Glutamatergic neuron (in vitro differentiated cells): ENCODE measurements at regions not wholly inside any gene's neighbourhood (a gene's known extent, or its start where the extent isn't known, plus 50 kb on each side); places are given as distances from the start of the nearest gene placed in this dataset.

Experiments
- DNase-seq: peaks from one replicate; pipeline ENCODE4 v3.0.0; 2022
- H3K27ac Mint-ChIP-seq: one replicate; pipeline ENCODE4 v1.8.0; 2020; ENCODE audit warnings: mild to moderate bottlenecking, mixed read lengths, inconsistent platforms; ENCODE audit not compliant: unreplicated experiment
- H3K27me3 Mint-ChIP-seq: one replicate; pipeline ENCODE4 v1.8.0; 2020; ENCODE audit warnings: mild to moderate bottlenecking, moderate library complexity, mixed read lengths, inconsistent platforms; ENCODE audit not compliant: unreplicated experiment
- H3K36me3 Mint-ChIP-seq: one replicate; pipeline ENCODE4 v1.8.0; 2020; ENCODE audit warnings: mild to moderate bottlenecking, mixed read lengths, inconsistent platforms; ENCODE audit not compliant: unreplicated experiment
- H3K4me1 Mint-ChIP-seq: one replicate; pipeline ENCODE4 v1.8.0; 2020; ENCODE audit warnings: mild to moderate bottlenecking, low read depth, mixed read lengths, inconsistent platforms; ENCODE audit not compliant: unreplicated experiment
- H3K4me3 Mint-ChIP-seq: one replicate; pipeline ENCODE4 v1.8.0; 2020; ENCODE audit warnings: mild to moderate bottlenecking, mixed read lengths, inconsistent platforms; ENCODE audit not compliant: unreplicated experiment
- H3K9me3 Mint-ChIP-seq: one replicate; pipeline ENCODE4 v1.8.0; 2020; ENCODE audit warnings: mild to moderate bottlenecking, moderate library complexity, mixed read lengths, inconsistent platforms; ENCODE audit not compliant: unreplicated experiment
- TF ChIP-seq, protein P1 (sequence below): fragments of 200-600 bp; sonication (generic); IDR thresholded peaks from one replicate; pipeline ENCODE4 v1.5.0; 2021; ENCODE audit not compliant: partially characterized antibody, unreplicated experiment

DNA sequence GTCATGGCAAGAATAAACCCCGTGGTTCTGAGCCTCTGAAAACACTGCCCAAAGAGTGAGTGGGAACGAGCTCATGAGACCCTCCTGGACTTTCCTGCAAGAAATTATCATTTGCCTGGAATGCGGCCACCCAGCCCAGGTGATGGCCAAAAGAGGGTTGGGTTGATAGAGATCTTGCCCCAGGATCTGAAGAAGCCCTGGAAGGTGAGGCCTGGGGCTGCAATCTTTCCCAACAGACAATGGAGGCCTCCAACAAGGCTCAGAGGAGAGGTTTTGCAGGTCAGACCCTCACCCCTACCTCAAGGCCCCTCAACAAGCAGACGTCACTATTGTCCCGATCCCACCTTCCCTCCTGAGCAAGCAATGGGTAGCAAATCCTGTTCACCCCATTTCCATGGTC is 106.0 kb upstream of the SOD1 start:
- Mint-ChIP-seq H3K4me1 (peaks cover 13% of the 10 kb centered on the region), H3K9me3 (peaks cover 2% of the 10 kb centered on the region), H3K27me3 (peaks cover 2% of the 10 kb centered on the region), H3K27ac (no peak overlapping the region), H3K4me3 (no peak overlapping the region), H3K36me3 (no peaks in the 10 kb centered on the region)
- DNase-seq, result no peak
- TF ChIP-seq, protein P1, sequence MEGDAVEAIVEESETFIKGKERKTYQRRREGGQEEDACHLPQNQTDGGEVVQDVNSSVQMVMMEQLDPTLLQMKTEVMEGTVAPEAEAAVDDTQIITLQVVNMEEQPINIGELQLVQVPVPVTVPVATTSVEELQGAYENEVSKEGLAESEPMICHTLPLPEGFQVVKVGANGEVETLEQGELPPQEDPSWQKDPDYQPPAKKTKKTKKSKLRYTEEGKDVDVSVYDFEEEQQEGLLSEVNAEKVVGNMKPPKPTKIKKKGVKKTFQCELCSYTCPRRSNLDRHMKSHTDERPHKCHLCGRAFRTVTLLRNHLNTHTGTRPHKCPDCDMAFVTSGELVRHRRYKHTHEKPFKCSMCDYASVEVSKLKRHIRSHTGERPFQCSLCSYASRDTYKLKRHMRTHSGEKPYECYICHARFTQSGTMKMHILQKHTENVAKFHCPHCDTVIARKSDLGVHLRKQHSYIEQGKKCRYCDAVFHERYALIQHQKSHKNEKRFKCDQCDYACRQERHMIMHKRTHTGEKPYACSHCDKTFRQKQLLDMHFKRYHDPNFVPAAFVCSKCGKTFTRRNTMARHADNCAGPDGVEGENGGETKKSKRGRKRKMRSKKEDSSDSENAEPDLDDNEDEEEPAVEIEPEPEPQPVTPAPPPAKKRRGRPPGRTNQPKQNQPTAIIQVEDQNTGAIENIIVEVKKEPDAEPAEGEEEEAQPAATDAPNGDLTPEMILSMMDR, result no peak

DNA sequence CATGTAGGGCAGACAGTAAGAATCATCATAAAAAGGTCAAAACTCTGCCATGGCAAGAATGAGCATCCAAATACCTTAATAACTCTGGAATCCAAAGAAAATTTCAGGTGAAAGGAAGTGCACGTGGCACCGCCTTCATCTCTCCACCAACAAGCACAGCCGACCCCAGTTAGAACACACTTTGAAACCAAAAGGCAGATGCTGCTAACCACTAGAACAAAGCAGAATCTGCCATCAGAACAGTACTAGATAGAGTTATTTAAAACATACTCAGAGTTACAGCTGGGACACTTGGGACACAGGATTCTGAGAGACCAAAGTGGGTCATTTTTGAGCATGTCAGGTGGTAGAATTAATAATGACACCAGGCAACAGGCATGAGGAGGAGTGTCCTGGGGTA is 106.7 kb upstream of the SOD1 start:
- Mint-ChIP-seq H3K4me1 (peaks cover 13% of the 10 kb centered on the region), H3K9me3 (peaks cover 2% of the 10 kb centered on the region), H3K4me3 (no peak overlapping the region), H3K27ac (no peak overlapping the region), H3K36me3 (no peaks in the 10 kb centered on the region), H3K27me3 (peaks cover 2% of the 10 kb centered on the region)
- DNase-seq, result no peak
- TF ChIP-seq, protein P1, result no peak

DNA sequence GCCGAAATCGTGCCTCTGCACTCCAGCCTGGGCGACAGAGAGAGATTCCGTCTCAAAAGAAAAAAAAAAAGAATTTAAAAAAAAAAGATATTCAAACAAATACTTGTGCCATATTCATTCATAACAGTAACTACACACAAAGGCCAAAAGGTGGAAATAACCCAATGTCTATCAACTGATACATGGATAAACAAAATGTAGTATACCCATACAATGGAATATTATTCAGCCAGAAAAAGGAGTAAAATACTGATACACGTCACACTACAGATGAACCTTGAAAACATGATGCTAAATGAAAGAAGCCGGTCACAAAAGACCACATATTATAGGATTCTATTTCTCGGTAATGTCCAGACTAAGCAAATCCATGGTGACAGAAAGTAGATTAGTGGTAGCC is 109.4 kb upstream of the SOD1 start:
- H3K9me3 Mint-ChIP-seq, result no peaks in the 10 kb centered on the region
- no peak overlapping the region for H3K4me3 Mint-ChIP-seq
- H3K27me3 Mint-ChIP-seq, result no peaks in the 10 kb centered on the region
- DNase-seq, result no peak
- H3K27ac Mint-ChIP-seq, result no peak overlapping the region
- TF ChIP-seq, protein P1, result no peak
- H3K4me1 Mint-ChIP-seq, result peaks cover 4% of the 10 kb centered on the region
- no peaks in the 10 kb centered on the region for H3K36me3 Mint-ChIP-seq

DNA sequence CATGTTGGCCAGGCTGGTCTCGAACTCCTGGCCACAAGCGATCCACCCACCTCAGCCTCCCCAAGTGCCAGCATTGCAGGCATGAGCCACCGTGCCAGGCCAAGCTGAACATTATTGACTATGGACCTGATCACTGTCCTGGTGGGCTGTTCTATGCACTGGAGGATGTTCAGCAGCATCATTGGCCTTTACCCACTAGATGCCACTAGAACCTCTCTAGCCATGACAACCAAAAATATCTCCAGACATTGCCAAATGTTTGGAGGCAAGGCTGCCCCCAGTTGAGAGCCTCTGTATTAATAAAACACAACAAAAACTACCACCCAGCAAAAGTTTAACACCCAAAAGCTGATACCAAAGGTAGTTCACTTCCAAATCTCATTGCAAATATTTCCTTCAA is 110.8 kb upstream of the SOD1 start:
- H3K27ac Mint-ChIP-seq, result no peak overlapping the region

DNA sequence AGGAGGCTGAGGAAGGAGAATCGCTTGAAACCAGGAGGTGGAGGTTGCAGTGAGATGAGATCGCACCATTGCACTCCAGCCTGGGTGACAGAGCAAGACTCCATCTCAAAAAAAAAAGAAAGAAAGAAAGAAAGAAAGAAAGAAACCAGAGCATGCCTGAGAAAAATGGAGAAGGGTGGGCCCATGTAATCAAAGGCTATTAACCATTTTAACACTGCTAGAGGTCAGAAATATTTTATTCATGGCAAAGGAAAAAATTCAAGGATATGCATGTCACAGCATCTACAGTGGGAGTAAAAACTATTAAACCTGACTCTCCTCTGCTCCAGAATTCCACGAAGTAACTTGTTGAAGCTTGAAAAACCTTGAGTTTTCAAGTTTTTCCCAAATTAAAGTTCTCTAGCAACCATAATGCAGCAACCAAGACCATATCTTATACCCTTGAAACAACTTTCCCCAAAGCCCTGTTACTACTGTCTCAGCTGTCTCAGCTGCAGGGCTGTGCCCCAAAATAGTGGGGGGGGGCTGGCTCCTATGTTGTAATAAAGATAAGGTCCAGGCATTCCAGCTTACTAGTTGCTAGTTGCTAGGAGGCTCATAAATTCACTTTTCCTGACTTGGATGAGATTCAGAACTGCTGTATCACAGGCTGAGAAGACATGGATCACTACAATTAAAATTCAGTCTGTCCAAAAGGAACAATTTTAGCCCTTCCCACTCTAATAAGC is 112.9 kb upstream of the SOD1 start:
- H3K27ac Mint-ChIP-seq, result no peak overlapping the region
- H3K9me3 Mint-ChIP-seq, result no peaks in the 10 kb centered on the region
- H3K4me3 Mint-ChIP-seq, result no peak overlapping the region
- no peak for DNase-seq
- H3K36me3 Mint-ChIP-seq, result no peaks in the 10 kb centered on the region
- TF ChIP-seq, protein P1, result no peak
- H3K27me3 Mint-ChIP-seq, result no peaks in the 10 kb centered on the region
- H3K4me1 Mint-ChIP-seq, result no peaks in the 10 kb centered on the region

More for the DNA sequence above, 110.8 kb upstream of the SOD1 start:
- no peaks in the 10 kb centered on the region for H3K4me1 Mint-ChIP-seq
- TF ChIP-seq, protein P1, result no peak
- H3K27me3 Mint-ChIP-seq, result no peaks in the 10 kb centered on the region
- no peak for DNase-seq
- no peaks in the 10 kb centered on the region for H3K9me3 Mint-ChIP-seq
- no peak overlapping the region for H3K4me3 Mint-ChIP-seq
- H3K36me3 Mint-ChIP-seq, result no peaks in the 10 kb centered on the region
